ENCODE measurements at regions not wholly inside any gene's neighbourhood (a gene's known extent, or its start where the extent isn't known, plus 50 kb on each side); places are given as distances from the start of the nearest gene placed in this dataset.

DNA sequence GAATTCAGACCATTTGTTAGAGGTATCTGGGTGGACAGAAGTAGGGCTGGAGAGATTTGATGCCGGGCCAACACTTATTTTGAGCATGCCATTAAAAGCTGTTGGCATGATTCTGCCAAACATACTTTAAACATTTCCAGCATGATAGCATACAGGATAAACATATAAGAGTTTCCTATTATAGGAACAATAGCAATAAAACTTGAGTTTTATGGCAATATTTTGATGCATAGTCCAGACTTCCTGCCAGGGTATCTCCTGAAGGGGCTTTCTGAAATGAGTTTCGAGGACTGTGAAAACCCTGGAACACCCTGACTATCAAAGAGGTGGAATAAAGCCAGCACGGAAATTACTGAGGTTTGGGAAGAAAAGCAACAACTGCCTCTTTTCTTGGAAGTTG, 1398.0 kb upstream of the NXPH2 start:
- in situ Hi-C loops (cut with MboI; ENCODE audit: low pct_unique_long_range_greater_than_20kb in 2 of 9, low sequenced_read_pairs in 9 of 9, unreplicated experiment in 9 of 9): no loop called here
- no peaks in the 10 kb centered on the region for H3K4me1 ChIP-seq (replicated peaks in 1 of 2)

DNA sequence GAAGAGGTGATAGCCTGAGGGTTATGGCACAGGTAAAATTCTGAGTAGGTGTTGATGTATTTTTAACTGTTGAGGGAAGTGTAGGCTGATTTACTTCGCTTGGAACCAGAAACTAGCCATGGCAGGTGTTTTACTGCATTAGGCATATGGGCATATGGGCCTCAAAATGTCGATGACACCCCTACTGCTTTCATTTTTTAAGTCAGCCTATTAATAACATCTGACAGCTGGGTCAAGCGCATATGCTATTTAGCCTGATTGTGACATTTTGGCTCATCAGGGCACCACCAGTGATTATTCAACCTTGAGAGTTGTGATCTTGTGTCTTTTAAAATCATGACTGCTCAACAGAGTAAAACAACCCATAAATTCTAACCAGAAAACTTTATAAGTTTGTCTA, 1396.9 kb upstream of the NXPH2 start:
- in situ Hi-C loops (cut with MboI; ENCODE audit: low pct_unique_long_range_greater_than_20kb in 2 of 9, low sequenced_read_pairs in 9 of 9, unreplicated experiment in 9 of 9): no loop called here
- WGBS, 10 experiments: 0 to 92% (median 61%) methylated on average over 1 to 3 of the region's 3 CpGs; no CpG with 5 or more reads in 5 of the 10 experiments
- no peak for ATAC-seq (replicated peaks in 6 of 8)
- Histone ChIP-seq H3K27ac (no peak overlapping the region), H3K4me3 (no peak overlapping the region), H3K4me1 (replicated peaks in 1 of 2) (no peaks in the 10 kb centered on the region)

More for the DNA sequence above, 1398.0 kb upstream of the NXPH2 start:
- 0 to 80% (median 70%) methylated on average over 1 to 3 of the region's 3 CpGs; no CpG with 5 or more reads in 1 of the 10 experiments for WGBS, 10 experiments
- H3K27ac ChIP-seq: no peak overlapping the region
- no peak for ATAC-seq (replicated peaks in 6 of 8)
- H3K4me3 ChIP-seq: no peak overlapping the region

DNA sequence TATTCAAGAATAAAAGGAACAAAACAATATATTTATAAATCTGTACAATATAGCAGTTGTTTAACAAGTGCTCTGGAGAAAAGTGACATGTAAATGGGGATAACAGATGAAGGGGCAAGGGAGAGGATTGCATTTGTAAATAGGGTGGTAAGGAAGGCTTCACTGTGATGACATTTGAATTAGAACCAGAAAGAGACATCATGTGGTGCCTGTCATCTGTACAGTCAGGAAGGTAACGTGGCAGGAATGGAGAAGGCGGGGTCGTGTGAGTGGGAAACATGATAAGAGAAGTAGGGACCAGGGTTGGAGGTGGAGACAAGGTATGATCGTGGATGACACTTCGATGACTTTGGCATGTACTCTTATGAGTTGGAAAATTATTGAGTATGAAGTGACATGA, 1393.6 kb upstream of the NXPH2 start:
- Histone ChIP-seq H3K4me3 (no peak overlapping the region), H3K27ac (no peak overlapping the region), H3K4me1 (replicated peaks in 1 of 2) (no peaks in the 10 kb centered on the region)
- in situ Hi-C loops (cut with MboI; ENCODE audit: low pct_unique_long_range_greater_than_20kb in 2 of 9, low sequenced_read_pairs in 9 of 9, unreplicated experiment in 9 of 9): no loop called here
- no peak for ATAC-seq (replicated peaks in 6 of 8)
- WGBS, 10 experiments: 14 to 100% (median 77%) methylated on average over 1 to 5 of the region's 5 CpGs; no CpG with 5 or more reads in 1 of the 10 experiments

DNA sequence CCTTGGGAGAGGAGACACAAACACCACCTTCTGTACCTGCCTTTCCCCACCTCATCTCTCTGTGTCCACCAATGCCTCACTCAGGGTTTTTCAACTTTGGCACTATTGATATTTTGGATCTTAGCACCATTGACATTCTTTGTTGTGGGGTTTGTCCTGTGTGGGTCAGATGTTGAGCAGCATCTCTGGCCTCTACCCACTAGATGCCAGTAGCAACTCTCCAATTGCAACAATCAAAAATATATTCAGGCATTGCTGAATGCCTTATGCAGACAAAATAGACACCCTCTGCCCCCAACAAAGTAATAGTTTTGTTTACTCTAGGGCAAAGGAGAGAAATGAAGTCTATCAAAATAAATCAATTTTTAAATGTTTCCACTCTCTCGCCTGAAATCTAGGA, 1384.3 kb upstream of the NXPH2 start:
- Histone ChIP-seq H3K27ac (no peak overlapping the region), H3K4me1 (replicated peaks in 1 of 2) (no peaks in the 10 kb centered on the region), H3K4me3 (no peak overlapping the region)
- ATAC-seq (replicated peaks in 6 of 8): no peak
- in situ Hi-C loops (cut with MboI; ENCODE audit: low pct_unique_long_range_greater_than_20kb in 2 of 9, low sequenced_read_pairs in 9 of 9, unreplicated experiment in 9 of 9): no loop called here
- 0 to 100% (median 79%) methylated on average over 1 of the region's 1 CpG; no CpG with 5 or more reads in 2 of the 10 experiments for WGBS, 10 experiments

DNA sequence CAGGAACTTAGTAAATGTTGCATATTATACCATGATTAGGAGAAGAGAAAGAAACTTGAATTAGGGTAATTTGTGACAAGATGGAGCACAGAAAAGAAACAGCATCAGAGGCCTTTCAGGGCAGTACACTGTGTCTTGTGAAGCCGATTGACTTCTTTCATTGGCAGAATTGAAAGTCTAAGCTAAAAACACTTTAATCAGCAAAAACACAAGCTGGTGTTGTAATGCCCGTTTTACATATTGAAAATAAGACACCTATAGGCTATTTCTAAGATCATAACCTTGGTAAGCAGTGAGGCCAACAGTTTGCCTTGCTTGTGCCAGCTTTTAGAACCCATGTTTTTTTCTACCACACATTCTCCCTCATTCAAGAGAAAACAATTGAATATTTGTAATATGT, 1378.1 kb upstream of the NXPH2 start:
- no peak overlapping the region for H3K4me3 ChIP-seq
- H3K27ac ChIP-seq: no peak overlapping the region
- no peak for ATAC-seq (replicated peaks in 6 of 8)
- 17 to 72% (median 55%) methylated on average over 1 to 2 of the region's 2 CpGs; no CpG with 5 or more reads in 5 of the 10 experiments for WGBS, 10 experiments
- in situ Hi-C loops (cut with MboI; ENCODE audit: low pct_unique_long_range_greater_than_20kb in 2 of 9, low sequenced_read_pairs in 9 of 9, unreplicated experiment in 9 of 9): no loop called here
- H3K4me1 ChIP-seq (replicated peaks in 1 of 2): no peaks in the 10 kb centered on the region

DNA sequence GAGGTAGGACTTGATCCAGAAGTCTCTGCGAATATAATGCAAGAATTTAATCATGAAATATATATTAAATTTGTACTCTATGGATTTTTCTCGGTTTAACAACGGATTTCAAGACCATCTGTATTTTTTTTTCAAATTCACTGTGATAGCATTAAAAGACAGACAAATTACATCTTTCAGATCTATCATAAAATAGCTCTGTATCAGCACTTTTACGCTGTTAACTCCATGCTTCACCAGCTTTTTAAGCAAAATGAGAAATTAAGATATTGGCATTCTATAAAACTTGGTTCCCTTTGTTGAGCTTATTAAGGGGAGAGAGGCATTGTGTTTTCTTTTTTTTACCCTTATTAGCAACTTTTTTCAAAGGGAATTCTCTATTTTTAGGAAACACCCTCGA, 1377.6 kb upstream of the NXPH2 start:
- 8 to 83% (median 65%) methylated on average over 3 to 5 of the region's 5 CpGs for WGBS, 10 experiments

DNA sequence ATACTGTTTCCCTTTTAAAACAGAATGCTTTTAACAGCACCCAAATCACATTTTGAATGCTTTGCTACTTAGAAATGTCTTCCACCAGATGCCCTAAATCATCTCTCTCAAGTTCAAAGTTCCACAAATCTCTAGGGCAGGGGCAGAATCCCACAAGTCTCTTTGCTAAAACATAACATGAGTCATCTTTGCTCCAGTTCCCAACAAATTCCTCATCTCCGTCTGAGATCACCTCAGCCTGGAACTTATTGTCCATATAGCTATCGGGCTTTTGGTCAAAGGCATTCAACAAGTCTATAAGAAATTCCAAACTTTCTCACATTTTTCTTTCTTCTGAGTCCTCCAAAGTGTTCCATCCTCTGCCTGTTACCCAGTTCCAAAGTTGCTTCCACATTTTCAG, 1374.5 kb upstream of the NXPH2 start:
- Histone ChIP-seq H3K27ac (no peak overlapping the region), H3K4me1 (replicated peaks in 1 of 2) (no peaks in the 10 kb centered on the region), H3K4me3 (no peak overlapping the region)
- WGBS, 10 experiments: 0 to 100% (median 91%) methylated on average over 1 to 2 of the region's 2 CpGs
- no peak for ATAC-seq (replicated peaks in 6 of 8)
- in situ Hi-C loops (cut with MboI; ENCODE audit: low pct_unique_long_range_greater_than_20kb in 2 of 9, low sequenced_read_pairs in 9 of 9, unreplicated experiment in 9 of 9): no loop called here

More for the DNA sequence above, 1377.6 kb upstream of the NXPH2 start:
- Histone ChIP-seq H3K4me3 (no peak overlapping the region), H3K4me1 (replicated peaks in 1 of 2) (no peaks in the 10 kb centered on the region), H3K27ac (no peak overlapping the region)
- ATAC-seq (replicated peaks in 6 of 8): no peak
- in situ Hi-C loops (cut with MboI; ENCODE audit: low pct_unique_long_range_greater_than_20kb in 2 of 9, low sequenced_read_pairs in 9 of 9, unreplicated experiment in 9 of 9): no loop called here

DNA sequence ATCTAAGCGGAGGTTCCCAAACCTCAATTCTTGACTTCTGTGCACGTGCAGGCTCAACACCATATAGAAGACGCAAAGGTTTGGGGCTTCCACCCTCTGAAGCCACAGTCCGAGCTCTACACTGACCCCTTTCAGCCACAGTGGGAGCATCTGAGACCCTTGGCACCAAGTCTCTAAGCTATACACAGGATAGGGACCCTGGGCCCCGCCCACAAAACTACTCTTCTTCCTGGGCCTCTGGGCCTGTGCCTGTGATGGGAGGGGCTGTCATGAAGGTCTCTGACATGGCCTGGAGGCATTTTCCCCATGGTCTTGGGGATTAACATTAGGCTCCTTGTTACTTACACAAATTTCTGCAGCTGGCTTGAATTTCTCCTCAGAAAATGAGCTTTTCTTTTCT, 1374.1 kb upstream of the NXPH2 start:
- H3K4me1 ChIP-seq (replicated peaks in 1 of 2): no peaks in the 10 kb centered on the region
- no peak for ATAC-seq (replicated peaks in 6 of 8)
- H3K4me3 ChIP-seq: no peak overlapping the region
- WGBS, 10 experiments: 20 to 100% (median 57%) methylated on average over 1 to 4 of the region's 5 CpGs; no CpG with 5 or more reads in 2 of the 10 experiments
- in situ Hi-C loops (cut with MboI; ENCODE audit: low pct_unique_long_range_greater_than_20kb in 2 of 9, low sequenced_read_pairs in 9 of 9, unreplicated experiment in 9 of 9): no loop called here
- H3K27ac ChIP-seq: no peak overlapping the region

DNA sequence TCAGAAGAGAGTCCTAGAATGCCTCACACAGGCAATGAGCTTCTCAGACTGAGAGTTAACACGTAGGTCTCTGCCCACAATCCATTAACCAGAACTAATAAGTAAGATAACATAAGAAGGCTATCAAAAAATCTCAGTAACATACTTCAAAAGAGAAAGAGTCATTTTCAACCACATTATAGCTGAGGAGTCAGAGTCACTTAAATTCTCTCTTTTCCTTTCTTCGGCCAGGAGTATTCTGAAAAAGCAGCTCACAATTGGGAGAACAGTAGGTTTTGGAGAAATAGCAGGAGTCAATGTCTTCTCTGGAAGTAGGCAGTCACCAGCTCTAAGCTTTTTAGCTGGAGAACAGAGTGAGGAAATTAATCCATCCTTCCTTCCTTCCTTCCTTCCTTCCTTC, 1364.4 kb upstream of the NXPH2 start:
- no peak for ATAC-seq (replicated peaks in 6 of 8)
- H3K4me1 ChIP-seq (replicated peaks in 1 of 2): no peaks in the 10 kb centered on the region
- H3K27ac ChIP-seq: no peak overlapping the region
- in situ Hi-C loops (cut with MboI; ENCODE audit: low pct_unique_long_range_greater_than_20kb in 2 of 9, low sequenced_read_pairs in 9 of 9, unreplicated experiment in 9 of 9): no loop called here
- 40 to 100% (median 75%) methylated on average over 1 of the region's 2 CpGs; no CpG with 5 or more reads in 3 of the 10 experiments for WGBS, 10 experiments
- no peak overlapping the region for H3K4me3 ChIP-seq

DNA sequence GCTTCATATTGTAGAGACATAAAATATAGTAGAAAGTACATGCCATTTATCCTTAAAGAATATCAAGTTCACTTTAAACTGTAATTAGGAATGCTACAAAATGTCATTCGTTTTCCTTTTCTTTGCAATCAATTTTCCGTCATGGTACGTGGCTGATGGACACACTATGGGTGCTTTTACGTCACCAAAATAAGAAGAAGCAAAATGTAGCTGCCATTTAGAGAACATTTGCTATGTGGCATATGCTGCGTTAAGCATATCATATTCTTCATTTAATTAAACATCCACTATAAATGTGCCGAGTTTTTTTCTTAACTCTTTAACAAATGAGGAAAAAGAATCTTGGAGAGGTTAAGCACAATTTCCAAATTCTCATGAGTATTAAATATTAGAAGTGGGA, 1358.5 kb upstream of the NXPH2 start:
- Histone ChIP-seq H3K4me1 (replicated peaks in 1 of 2) (no peaks in the 10 kb centered on the region), H3K27ac (no peak overlapping the region), H3K4me3 (no peak overlapping the region)
- WGBS, 10 experiments: 49 to 95% (median 83%) methylated on average over 1 to 6 of the region's 6 CpGs
- in situ Hi-C loops (cut with MboI; ENCODE audit: low pct_unique_long_range_greater_than_20kb in 2 of 9, low sequenced_read_pairs in 9 of 9, unreplicated experiment in 9 of 9): no loop called here
- no peak for ATAC-seq (replicated peaks in 6 of 8)

DNA sequence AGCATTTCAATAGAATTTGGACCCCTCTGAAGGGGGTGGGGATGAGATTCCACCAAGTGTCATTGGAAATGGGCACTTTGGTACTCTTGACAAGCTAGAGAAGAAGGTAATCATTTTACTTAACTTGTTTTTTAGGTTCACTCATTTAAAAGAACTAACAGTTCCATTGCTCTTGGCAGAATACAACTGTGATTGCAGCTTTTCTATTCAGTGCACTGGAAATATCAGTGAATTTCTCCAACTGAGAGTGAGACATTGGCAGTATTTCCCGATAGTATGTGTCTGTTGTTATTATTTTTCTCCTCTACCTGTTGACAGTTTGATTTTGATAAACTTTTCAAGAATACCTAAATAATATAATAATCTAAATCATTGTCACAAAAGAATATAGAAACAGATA, 1356.7 kb upstream of the NXPH2 start:
- Histone ChIP-seq H3K27ac (no peak overlapping the region), H3K4me3 (no peak overlapping the region), H3K4me1 (replicated peaks in 1 of 2) (no peaks in the 10 kb centered on the region)
- in situ Hi-C loops (cut with MboI; ENCODE audit: low pct_unique_long_range_greater_than_20kb in 2 of 9, low sequenced_read_pairs in 9 of 9, unreplicated experiment in 9 of 9): no loop called here
- 0 to 93% (median 72%) methylated on average over 1 of the region's 1 CpG; no CpG with 5 or more reads in 4 of the 10 experiments for WGBS, 10 experiments
- ATAC-seq (replicated peaks in 6 of 8): no peak

DNA sequence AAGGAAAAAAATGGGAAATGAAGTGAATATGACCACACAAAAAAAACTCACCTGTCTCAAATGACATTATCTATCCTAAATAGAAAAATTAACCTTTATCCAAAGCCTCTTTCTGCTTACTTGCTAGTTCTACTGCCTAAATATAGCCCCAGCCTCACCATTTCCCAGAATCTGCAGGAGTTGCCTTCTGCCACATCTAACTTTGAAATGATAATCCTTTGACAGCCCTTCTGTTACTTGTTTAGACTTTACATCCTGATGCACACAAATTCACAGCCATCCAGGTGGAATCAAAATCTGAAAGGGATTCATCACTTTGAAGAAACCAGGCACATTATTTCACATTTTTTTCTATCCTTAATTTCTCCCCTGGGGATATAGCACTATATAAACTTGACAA, 1356.2 kb upstream of the NXPH2 start:
- H3K27ac ChIP-seq: no peak overlapping the region
- in situ Hi-C loops (cut with MboI; ENCODE audit: low pct_unique_long_range_greater_than_20kb in 2 of 9, low sequenced_read_pairs in 9 of 9, unreplicated experiment in 9 of 9): no loop called here

DNA sequence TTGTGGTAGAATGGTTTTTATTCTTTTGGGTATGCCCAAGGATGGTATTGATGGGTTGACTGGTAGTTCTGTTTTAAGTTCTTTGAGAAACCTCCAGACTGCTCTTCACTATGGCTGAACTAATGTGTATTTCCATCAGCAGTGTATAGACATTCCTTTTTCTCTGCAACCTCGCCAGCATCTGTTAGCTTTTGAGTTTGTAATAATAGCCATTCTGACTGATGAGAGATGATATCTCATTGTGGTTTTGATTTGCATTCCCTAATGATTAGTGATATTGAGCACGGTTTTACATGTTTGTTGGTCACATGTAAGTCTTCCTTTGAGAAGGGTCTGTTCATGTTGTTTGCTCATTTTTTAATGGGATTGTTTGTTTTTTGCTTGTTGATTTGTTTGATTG, 1348.7 kb upstream of the NXPH2 start:
- H3K4me1 ChIP-seq (replicated peaks in 1 of 2): no peaks in the 10 kb centered on the region
- WGBS, 10 experiments: 17 to 100% (median 73%) methylated on average over 1 to 2 of the region's 2 CpGs
- in situ Hi-C loops (cut with MboI; ENCODE audit: low pct_unique_long_range_greater_than_20kb in 2 of 9, low sequenced_read_pairs in 9 of 9, unreplicated experiment in 9 of 9): no loop called here
- ATAC-seq (replicated peaks in 6 of 8): no peak
- H3K4me3 ChIP-seq: no peak overlapping the region
- no peak overlapping the region for H3K27ac ChIP-seq

More for the DNA sequence above, 1356.2 kb upstream of the NXPH2 start:
- Histone ChIP-seq H3K4me3 (no peak overlapping the region), H3K4me1 (replicated peaks in 1 of 2) (no peaks in the 10 kb centered on the region)
- ATAC-seq (replicated peaks in 6 of 8): no peak

DNA sequence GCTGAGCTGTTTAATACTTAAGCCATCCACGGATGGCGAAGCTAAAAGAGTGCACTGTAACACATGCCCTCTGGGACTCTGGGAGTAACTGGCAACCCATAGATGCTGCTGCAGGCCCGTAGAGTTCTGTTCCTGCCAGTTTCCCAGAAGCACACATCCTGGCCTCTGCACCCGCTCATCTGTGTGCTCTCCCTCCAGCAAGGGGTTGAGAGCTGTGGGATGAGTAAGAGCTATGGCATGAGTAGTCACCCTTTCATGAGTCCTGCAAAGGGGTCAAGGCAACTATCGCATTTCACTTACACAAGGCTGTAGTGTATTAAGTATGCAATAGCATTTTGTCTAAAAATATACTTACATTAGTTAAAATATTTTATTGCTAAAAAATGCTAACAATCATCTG, 1341.8 kb upstream of the NXPH2 start:
- ATAC-seq (replicated peaks in 6 of 8): no peak
- in situ Hi-C loops (cut with MboI; ENCODE audit: low pct_unique_long_range_greater_than_20kb in 2 of 9, low sequenced_read_pairs in 9 of 9, unreplicated experiment in 9 of 9): no loop called here

More for the DNA sequence above, 1341.8 kb upstream of the NXPH2 start:
- H3K27ac ChIP-seq: no peak overlapping the region
- no peaks in the 10 kb centered on the region for H3K4me1 ChIP-seq (replicated peaks in 1 of 2)
- H3K4me3 ChIP-seq: no peak overlapping the region
- 67 to 93% (median 79%) methylated on average over 2 to 4 of the region's 5 CpGs; no CpG with 5 or more reads in 6 of the 10 experiments for WGBS, 10 experiments

Measured in motor neuron (in vitro differentiated cells).